Keratinocyte (primary cell): ENCODE measurements at regions not wholly inside any gene's neighbourhood (a gene's known extent, or its start where the extent isn't known, plus 50 kb on each side); places are given as distances from the start of the nearest gene placed in this dataset.
A peak's percentile ranks its signal among the peaks of the same experiment; 100 is the strongest.

Experiments used
- DNase-seq: peaks from one replicate; pipeline ENCODE4 v3.0.0-alpha.2; 2011; ENCODE audit warnings: low read depth, missing footprints, low spot score
- FAIRE-seq: peaks from 2 replicates; lab custom pipeline; 2011; peaks lifted over from hg19 to GRCh38; lab: Jason Lieb, UNC
- H2AFZ ChIP-seq: 2 replicates; pipeline ENCODE4 v1.6.0; 2012; ENCODE audit warnings: low read length, control low read depth, inconsistent platforms; ENCODE audit not compliant: control insufficient read depth
- H3K27ac ChIP-seq: 2 replicates; pipeline ENCODE4 v1.5.1; 2011; ENCODE audit warnings: low read length; ENCODE audit not compliant: control insufficient read depth, insufficient read depth
- H3K27me3 ChIP-seq: 3 replicates; pipeline ENCODE4 v1.6.0; 2011; ENCODE audit warnings: low read length; ENCODE audit not compliant: control insufficient read depth, insufficient read depth; ENCODE audit errors: extremely low read depth
- H3K36me3 ChIP-seq, 2 experiments: 2 replicates in 1 of 2; 3 replicates in 1 of 2; pipeline ENCODE4 v1.5.1; 2011; ENCODE audit warnings: low read length in 2 of 2, mild to moderate bottlenecking in 1 of 2; ENCODE audit not compliant: control insufficient read depth in 2 of 2, insufficient read depth in 2 of 2; ENCODE audit errors: extremely low read depth in 1 of 2
- H3K4me1 ChIP-seq: 3 replicates; pipeline ENCODE4 v1.5.1; 2011; ENCODE audit warnings: low read length; ENCODE audit not compliant: control insufficient read depth, insufficient read depth; ENCODE audit errors: extremely low read depth
- H3K4me2 ChIP-seq: 3 replicates; pipeline ENCODE4 v1.6.0; 2011; ENCODE audit warnings: low read depth, low read length; ENCODE audit not compliant: control insufficient read depth, insufficient read depth; ENCODE audit errors: extremely low read depth
- H3K4me3 ChIP-seq, 3 experiments: fragments of 200-600 bp in 1 of 3; sonication (generic) in 1 of 3; 2 replicates in 2 of 3; 3 replicates in 1 of 3; pipeline ENCODE4 v1.5.1; 2011 to 2016; ENCODE audit warnings: low read length in 3 of 3, mild to moderate bottlenecking in 3 of 3, control low read depth in 2 of 3, inconsistent platforms in 1 of 3, low read depth in 1 of 3, mixed read lengths in 1 of 3, mixed run types in 1 of 3, moderate library complexity in 1 of 3; ENCODE audit not compliant: control insufficient read depth in 2 of 3, insufficient read depth in 2 of 3; ENCODE audit errors: extremely low read depth in 1 of 3
- H3K79me2 ChIP-seq: 2 replicates; pipeline ENCODE4 v1.6.0; 2012; ENCODE audit warnings: low read length; ENCODE audit not compliant: control insufficient read depth, insufficient read depth
- H3K9ac ChIP-seq: 3 replicates; pipeline ENCODE4 v1.6.0; 2011; ENCODE audit warnings: low read length; ENCODE audit not compliant: control insufficient read depth, insufficient read depth; ENCODE audit errors: extremely low read depth
- H3K9me1 ChIP-seq: 3 replicates; pipeline ENCODE4 v1.6.0; 2011; ENCODE audit warnings: low read length; ENCODE audit not compliant: control insufficient read depth, insufficient read depth; ENCODE audit errors: extremely low read depth
- H3K9me3 ChIP-seq: 2 replicates; pipeline ENCODE4 v1.5.1; 2012; ENCODE audit warnings: low read depth, low read length; ENCODE audit not compliant: control insufficient read depth
- H4K20me1 ChIP-seq: 3 replicates; pipeline ENCODE4 v1.6.0; 2011; ENCODE audit warnings: low read length; ENCODE audit not compliant: control insufficient read depth, insufficient read depth; ENCODE audit errors: extremely low read depth
- EZH2 ChIP-seq: IDR thresholded peaks from one replicate; pipeline ENCODE4 v1.6.1; 2012; ENCODE audit warnings: inconsistent platforms, mild to moderate bottlenecking, low read length, moderate library complexity
- dilution Hi-C: fragments of 300-500 bp; cut with MboI; formaldehyde crosslinking; loops from one replicate; pipeline ENCODE4 v1.7.0; 2020; ENCODE audit warnings: low sequenced_read_pairs; ENCODE audit not compliant: extremely low pct_ligation_motif_present
- TF ChIP-seq, protein P1 (sequence below), 3 experiments: IDR thresholded peaks in 1 of 3; conservative IDR thresholded peaks in 1 of 3; optimal IDR thresholded peaks in 1 of 3; 2 replicates in 2 of 3; 3 replicates in 1 of 3; pipeline versions ENCODE3 to v1.5.1; 2011; ENCODE audit warnings: low read length in 3 of 3, mild to moderate bottlenecking in 3 of 3, moderate library complexity in 2 of 3, control low read depth in 1 of 3, inconsistent platforms in 1 of 3; ENCODE audit not compliant: insufficient read depth in 2 of 3; ENCODE audit errors: extremely low read depth in 1 of 3

DNA sequence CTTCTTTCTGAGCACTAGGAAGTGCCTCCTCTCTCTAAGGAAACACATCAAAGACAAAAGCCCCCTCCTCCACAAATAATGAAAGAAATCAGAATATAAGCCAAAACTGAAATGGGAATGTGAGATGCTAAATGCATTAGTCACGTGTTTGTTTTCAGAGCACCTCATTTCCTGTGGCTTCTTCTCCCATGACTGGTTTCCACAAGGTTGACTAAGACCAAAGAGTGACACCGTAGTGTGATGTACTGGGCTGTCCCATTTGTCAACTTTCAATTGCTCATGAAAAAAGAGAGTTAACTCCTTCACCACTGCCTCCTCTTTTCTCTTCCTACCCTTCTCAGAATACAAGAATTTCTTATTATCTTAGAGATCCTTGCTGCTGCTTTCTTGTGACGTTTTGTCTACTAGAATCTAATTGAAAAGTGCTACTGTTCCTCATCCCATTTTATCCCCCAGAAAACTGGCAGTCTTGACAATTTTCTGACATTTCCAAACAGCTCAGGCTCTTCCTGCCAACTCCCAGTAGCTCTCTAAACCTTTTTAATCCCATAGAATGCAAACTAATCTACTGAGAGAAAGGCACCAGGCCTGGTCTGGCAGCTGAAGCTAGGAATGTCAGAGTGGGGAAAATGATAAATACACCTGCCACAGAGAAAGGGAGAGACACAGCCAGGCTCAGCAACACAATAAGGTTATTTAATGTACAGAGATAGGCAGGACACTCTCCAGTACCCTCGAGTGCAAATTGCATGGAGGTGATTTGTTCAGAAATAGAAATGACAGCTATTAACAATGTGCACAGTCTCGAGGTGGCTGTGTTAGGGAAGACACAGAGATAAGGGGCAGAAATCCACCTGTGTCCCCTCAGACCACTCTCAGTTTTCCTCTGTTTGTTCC, 671.7 kb upstream of the NRSN1 start:
- Histone ChIP-seq H3K79me2 (no peaks in the 10 kb centered on the region), H4K20me1 (no peaks in the 10 kb centered on the region), H3K27ac (no peak overlapping the region), H3K4me1 (peaks cover 5% of the 10 kb centered on the region), H3K36me3 (no peaks in the 10 kb centered on the region), H3K4me2 (peak overlapping the region; percentile 41), H3K4me3 (no peak overlapping the region), H2AFZ (no peak overlapping the region), H3K9me3 (no peaks in the 10 kb centered on the region), H3K9ac (no peak overlapping the region), H3K27me3 (no peaks in the 10 kb centered on the region), H3K9me1 (no peaks in the 10 kb centered on the region)
- FAIRE-seq = no peak
- no peak for TF ChIP-seq EZH2
- TF ChIP-seq, protein P1, sequence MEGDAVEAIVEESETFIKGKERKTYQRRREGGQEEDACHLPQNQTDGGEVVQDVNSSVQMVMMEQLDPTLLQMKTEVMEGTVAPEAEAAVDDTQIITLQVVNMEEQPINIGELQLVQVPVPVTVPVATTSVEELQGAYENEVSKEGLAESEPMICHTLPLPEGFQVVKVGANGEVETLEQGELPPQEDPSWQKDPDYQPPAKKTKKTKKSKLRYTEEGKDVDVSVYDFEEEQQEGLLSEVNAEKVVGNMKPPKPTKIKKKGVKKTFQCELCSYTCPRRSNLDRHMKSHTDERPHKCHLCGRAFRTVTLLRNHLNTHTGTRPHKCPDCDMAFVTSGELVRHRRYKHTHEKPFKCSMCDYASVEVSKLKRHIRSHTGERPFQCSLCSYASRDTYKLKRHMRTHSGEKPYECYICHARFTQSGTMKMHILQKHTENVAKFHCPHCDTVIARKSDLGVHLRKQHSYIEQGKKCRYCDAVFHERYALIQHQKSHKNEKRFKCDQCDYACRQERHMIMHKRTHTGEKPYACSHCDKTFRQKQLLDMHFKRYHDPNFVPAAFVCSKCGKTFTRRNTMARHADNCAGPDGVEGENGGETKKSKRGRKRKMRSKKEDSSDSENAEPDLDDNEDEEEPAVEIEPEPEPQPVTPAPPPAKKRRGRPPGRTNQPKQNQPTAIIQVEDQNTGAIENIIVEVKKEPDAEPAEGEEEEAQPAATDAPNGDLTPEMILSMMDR (optimal IDR thresholded peaks at IDR 0.05 in 1 of 3, IDR thresholded peaks at IDR 0.05 in 1 of 3, conservative IDR thresholded peaks at IDR 0.05 in 1 of 3; ENCODE audit: extremely low read depth in 1 of 3, insufficient read depth in 2 of 3, low read length in 3 of 3) = no peak
- DNase-seq = no peak
- dilution Hi-C loops = no loop called here

DNA sequence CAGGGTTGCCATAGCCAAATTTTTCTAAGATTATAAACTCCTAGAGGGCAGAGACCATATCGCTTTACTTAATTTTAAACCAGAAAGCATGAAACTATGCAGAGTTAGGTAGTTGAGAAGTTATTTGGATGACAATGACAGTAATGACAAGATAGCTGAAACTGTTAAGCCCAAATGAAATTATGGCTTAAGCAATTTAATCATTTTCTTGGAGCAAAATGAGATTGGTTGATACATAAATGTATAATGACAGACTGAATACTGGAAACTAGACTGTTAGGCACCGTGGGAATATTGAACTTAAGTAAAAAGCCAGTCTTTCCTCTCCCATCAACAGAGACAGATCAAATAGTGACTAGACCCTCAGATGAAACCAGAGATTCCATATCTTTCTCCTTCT, 670.3 kb upstream of the NRSN1 start:
- dilution Hi-C loops = no loop called here
- no peak overlapping the region for H3K27ac ChIP-seq
- TF ChIP-seq EZH2 = no peak
- TF ChIP-seq, protein P1 (optimal IDR thresholded peaks at IDR 0.05 in 1 of 3, IDR thresholded peaks at IDR 0.05 in 1 of 3, conservative IDR thresholded peaks at IDR 0.05 in 1 of 3; ENCODE audit: extremely low read depth in 1 of 3, insufficient read depth in 2 of 3, low read length in 3 of 3) = no peak

More for the DNA sequence above, 670.3 kb upstream of the NRSN1 start:
- no peak overlapping the region for H3K4me3 ChIP-seq
- peaks cover 5% of the 10 kb centered on the region for H3K4me1 ChIP-seq
- no peaks in the 10 kb centered on the region for H4K20me1 ChIP-seq
- no peaks in the 10 kb centered on the region for H3K27me3 ChIP-seq
- H3K9me3 ChIP-seq = no peaks in the 10 kb centered on the region
- no peak overlapping the region for H3K4me2 ChIP-seq
- H3K36me3 ChIP-seq = no peaks in the 10 kb centered on the region
- H2AFZ ChIP-seq = no peak overlapping the region
- H3K79me2 ChIP-seq = no peaks in the 10 kb centered on the region
- H3K9ac ChIP-seq = no peak overlapping the region
- FAIRE-seq = no peak
- no peak for DNase-seq
- H3K9me1 ChIP-seq = no peaks in the 10 kb centered on the region
